NAMALWA (cell line): ENCODE measurements at regions not wholly inside any gene's neighbourhood (a gene's known extent, or its start where the extent isn't known, plus 50 kb on each side); places are given as distances from the start of the nearest gene placed in this dataset.
"Not testable (repeated sequence)": the region's sequence is repeated elsewhere in the genome, so short reads cannot be mapped to it uniquely, and the experiment has no call there.

Experiments used
- DNase-seq: peaks from one replicate; pipeline ENCODE4 v3.0.0-alpha.2; 2015; ENCODE audit warnings: low spot score

DNA sequence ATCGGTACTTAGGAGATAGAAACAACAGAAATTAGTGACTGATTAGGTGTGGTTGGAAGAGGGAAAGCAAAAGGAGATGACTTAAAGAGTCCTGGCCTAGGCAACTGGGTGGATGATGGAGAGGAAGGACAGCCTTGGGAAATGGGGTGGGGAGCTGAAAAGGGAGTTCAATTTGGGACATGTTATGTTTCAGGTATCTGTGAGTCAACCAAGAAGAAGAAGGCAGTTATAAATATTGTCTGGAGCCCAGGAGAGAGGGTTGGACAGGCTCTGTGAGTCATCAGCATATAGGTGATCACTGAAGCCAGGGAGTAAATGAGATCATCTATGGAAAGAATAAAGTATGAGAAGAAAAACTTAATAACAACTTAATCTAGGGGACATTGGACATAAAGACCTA is 357.7 kb downstream of the NPR3 start:
- no peak for DNase-seq

DNA sequence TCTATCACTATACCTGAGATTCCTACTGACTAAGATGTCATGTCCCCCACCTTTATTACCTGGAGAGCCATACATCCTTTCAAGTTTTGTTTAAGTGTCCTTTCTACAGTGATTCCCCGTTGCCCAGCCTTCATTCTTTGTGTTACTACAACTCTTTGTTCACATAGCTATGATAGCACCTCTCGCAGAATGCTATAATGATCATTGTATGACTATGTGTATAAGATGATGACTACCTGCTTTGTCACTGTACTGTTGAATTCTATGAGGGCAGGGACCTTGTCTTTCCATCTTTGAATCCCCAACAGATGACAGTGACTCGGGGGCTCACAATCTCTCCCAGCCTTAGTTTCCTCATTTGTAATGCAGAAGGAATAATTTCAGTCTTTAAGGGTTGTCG is 361.2 kb downstream of the NPR3 start:
- DNase-seq: no peak

DNA sequence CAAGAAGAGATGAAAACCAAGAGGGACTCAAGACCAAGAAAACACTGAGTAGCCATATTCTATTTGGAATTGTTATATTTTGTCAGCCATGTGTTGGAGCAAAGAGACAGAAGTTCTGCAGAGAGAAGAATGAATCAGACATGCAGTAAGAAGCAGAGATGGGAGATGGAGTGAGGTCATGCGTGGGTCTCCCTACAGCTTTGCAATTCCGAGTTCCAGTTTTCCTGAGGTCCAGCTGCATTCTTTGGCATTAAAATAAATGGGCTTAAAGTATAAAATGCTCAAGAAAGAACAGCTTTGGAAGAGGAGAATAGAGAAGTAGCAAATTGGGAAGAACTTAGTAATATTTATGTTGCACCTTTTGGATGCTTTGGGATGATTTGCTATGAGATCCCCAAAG is 361.6 kb downstream of the NPR3 start:
- DNase-seq: no peak

DNA sequence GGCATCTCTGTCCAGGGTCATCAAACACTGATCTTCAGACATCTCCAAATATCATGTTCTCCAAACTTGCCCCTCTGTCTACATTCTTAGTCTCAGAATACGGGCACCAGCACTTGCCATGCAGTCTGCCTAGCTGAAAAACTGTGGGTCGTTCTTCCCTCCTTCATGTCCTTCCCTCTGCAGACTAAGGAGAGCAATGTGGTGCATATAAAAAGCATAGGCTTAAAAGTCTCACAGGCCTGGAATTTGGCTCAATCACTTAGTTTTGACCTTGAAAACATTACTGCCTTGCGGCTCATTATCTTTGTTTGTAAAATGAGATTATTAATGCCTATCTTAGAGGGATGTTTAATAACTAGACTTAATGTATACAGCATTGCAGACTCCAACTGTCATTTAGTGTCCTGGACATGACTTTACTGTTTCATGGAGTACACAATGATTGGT is 362.8 kb downstream of the NPR3 start:
- DNase-seq: no peak

DNA sequence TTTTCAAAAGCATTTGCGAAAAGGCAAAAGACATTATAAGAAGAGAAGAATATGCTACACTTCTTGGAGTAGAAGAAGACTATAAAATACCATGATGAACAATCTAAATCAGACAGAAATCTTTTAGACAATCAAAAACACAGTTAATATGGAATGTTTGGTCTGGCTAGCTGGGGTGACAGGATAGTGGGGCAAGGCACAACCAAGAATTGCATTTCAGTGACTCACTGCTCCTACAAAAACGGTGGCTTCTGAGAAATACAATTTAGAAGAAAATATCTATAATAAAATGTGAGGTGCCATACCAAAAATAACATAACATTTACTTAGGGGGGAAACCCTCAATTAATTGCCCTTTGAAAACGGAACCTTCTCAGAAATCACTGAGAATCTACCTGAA is 363.4 kb downstream of the NPR3 start:
- DNase-seq: no peak

DNA sequence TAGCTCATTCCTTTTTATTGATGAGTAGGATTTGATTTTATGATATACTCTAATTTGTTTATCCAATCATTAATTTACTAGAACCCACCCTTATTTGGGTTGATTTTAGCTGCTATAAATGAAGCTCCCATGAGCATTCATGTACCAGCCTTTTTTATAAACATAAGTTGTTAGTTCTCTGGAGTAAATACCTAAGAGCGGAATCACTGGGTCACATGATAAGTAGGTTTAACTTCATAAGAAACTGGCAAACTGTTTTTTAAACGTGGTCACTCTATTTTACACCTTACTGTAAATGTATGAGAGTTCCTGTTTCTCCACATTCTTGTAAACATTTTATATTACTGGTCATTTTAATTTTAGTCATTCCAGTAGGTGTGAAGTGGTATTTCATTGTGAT is 364.6 kb downstream of the NPR3 start:
- no peak for DNase-seq

DNA sequence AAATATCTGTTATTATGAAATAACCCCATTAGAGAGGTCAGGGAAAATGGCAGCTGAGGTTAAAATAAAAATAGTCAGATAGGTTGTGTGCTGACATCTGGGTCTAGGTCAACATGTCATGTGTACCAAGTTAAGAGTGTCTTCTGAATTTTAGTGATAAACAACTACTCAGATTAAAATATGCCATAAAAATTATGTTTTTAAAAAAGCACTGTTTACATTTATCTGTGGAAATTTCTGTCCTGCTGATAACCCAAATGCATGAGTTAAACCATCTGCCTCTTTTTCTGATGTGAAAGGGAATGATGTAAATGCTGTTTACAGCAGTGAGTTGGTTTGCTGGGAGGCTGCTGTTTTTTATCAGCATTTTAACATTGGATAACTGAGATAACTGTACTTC is 361.2 kb upstream of the TARS1 start:
- DNase-seq: no peak

DNA sequence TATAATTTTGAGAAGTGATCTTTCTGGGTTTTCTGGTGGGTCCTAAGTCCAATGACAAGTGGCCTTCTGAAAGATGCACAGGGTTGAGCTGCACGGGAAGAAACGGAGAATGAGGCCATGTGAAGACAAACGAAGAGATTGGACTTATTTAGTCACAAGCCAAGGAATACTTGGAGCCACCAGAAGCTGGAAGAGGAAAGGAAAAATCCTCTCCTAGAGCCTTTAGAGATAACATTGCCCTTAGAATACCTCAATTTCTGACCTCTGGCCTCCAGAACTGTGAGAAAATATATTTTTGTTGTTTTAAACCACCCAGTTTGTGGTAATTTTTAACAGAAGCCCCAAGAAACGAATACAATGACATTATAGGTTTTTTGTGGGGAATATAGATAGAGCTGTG is 360.5 kb upstream of the TARS1 start:
- DNase-seq: no peak

DNA sequence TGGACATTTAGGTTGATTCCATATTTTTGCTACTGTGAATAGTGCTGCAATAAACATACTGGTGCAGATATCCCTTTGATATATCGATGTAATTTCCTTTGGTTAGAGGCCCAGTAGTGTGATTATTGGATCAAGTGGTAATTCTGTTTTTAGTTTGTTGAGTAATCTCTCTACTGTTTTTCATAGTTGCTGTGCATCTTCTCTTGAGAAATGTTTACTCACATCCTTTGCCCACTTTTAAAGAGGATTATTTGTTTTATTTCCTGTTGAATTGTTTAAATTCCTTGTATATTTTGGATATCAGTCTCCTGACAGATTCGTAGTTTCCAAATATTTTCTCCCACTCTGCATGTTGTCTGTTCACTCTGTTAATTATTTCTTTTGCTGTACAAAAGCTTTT is 352.6 kb upstream of the TARS1 start:
- DNase-seq: no peak

DNA sequence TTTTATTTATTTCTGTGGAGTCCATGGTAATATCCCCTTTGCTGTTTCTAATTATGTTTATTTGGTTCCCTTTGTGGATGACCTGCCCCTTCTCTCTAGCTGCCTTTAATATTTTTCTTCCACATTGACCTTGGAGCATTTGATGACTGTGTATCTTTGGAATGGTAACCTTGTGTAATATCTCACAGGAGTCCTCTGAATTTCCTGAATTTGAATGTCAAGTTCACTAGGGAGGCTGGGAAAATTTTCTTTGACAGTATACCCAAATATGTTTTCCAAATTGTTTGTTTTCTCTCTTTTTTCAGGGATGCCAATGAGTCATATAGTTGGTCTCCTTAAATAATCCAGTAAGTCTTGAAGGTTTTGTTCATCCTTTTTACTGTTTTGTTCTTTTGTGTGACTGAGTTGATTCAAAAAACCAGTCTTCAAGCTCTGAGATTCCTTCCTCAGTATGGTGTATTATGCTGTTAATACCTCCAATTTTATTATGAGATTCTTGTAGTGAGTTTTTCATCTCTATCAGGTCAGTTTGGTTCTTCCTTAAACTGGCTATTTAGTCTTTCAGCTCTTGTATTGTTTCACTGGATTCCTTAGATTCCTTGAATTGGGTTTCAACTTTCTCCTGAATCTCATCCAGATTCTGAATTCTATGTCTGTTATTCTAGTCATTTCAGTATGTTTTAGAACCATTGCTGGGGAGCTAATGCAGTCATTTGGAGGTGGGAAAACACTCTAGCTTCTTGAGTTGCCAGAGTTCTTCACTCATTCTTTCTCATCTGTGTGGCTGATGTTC is 349.0 kb upstream of the TARS1 start:
- no peak for DNase-seq

DNA sequence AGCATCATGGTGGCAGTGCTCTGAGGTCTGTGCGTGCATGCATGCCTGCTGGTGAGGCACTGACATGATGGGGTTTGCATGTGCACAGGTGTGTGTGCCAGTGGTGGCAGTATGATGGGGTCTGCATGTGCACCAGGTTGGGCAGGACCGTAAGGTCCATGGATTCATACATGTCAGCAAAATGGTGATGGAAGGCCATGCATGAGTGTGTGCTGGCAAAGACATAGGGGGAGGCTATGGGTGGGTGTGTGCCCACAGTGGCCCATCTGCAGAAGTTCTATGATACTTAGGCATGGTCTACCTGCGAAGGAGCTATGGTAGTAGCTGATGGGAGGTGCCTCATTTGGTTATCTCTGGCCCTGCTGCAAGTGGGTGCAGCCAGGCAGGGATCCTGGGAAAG is 348.0 kb upstream of the TARS1 start:
- DNase-seq: no peak

DNA sequence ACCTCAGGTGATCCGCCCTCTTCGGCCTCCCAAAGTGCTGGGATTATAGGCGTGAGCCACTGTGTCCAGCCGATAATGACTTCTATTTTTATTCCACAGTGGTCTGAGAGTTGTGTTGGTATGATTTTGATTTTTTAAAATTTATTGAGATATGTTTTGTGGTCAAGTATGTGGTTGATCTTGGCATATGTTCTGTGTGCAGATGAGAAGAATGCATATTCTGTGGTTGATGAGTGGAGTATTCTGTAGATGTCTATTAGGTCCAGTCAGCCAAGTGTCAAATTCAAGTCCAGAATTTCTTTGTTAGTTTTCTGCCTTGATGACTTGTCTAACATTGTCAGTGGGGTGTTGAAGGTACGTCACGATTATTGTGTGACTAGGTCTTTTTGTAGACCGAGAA is 338.2 kb upstream of the TARS1 start:
- no peak for DNase-seq

DNA sequence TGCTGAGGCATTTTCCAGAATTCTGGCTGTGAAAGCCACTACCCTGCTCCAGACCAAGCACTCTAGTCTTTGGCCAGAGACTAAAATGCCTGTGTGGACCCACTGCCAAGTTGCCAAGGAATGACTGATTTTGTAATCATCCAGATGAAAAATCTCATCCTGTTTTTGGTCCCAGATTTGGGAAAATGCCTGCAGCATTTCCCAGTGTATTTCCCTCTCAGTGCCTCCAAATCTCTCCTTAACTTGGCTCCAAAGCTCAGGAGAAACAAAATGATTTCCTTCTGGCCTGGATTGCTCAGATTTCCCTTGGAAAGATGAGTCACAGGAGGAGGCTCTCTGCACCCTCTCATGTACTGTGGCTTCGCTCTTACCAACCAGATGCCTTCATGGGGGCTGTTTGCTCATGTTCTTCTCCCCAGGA is 335.2 kb upstream of the TARS1 start:
- DNase-seq: no peak

DNA sequence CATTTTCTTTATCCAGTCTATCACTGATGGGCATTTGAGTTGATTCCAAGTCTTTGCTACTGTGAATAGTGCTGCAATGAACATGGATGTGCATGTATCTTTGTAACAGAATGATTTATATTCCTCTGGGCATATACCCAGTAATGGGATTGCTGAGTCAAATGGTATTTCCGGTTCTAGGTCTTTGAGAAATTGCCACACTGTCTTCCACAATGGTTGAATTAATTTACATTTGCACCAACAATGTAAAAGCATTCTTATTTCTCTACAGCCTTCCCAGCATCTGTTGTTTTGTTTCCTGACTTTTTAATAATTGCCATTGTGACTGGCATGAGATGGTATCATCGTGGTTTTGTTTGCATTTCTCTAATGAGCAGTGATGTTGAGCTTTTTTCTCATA is 330.3 kb upstream of the TARS1 start:
- not testable (repeated sequence) for DNase-seq

DNA sequence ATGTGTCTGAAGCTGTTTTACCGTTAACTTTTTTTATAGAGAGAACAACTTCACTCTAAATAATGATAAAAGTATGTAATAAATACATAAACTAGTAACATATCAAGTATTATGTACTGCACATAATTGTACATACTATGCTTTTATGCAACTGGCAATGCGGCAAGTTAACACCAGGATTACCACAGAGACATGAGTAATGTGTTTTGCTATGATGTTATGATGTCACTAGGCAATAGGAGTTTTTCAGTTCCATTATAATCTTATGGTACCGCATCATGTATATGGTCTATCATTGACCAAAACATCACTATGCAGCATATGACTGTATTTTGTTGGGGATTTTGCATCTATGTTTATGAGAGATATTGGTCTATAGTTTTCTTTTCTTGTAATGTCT is 326.4 kb upstream of the TARS1 start:
- DNase-seq: no peak

DNA sequence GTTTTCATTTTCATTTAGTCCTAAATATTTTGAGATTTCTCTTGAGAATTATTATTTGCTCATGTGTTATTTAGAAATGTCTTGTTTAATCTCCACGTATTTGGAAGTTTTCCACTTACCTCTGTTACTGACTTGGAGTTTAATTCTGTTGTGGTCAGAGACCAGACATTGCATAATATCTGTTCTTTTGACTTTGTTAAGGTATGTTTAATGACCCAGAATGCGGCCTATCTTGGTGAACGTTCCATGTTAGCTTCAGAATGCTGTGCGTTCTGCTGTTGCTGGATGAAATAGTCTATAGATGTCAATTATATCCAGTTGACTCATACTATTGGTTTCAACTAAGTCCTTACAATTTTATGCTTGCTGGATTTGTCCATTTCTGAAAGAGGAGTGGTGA is 325.3 kb upstream of the TARS1 start:
- no peak for DNase-seq

DNA sequence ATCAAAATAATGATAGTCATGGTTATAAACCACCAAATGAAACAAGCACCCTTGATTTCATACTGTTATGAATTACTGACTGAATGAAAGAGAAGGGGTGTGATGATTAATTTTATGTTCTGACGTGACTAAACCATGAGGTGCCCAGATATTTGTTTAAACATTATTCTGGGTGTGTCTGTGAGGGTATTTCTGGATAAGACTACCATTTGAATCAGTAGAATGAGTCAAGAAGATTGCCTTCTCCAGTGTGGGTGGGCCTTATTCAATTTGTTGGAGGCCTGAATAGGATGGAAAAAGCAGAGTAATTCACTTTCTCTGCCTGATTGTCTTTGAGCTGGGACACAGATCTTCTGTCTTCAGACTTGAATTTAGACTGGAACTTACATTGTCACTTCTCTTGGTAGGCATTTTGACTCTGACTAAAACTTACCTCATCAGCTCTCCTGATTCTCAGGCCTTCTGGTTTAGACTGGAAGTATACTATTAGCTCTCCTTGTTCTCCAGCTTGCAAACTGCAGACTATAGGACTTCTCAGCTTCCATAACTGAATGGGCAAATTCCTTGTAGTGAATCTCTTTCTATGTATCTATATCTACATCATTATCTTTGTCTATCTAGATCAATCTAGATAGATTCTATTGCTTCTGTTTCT is 321.9 kb upstream of the TARS1 start:
- no peak for DNase-seq

DNA sequence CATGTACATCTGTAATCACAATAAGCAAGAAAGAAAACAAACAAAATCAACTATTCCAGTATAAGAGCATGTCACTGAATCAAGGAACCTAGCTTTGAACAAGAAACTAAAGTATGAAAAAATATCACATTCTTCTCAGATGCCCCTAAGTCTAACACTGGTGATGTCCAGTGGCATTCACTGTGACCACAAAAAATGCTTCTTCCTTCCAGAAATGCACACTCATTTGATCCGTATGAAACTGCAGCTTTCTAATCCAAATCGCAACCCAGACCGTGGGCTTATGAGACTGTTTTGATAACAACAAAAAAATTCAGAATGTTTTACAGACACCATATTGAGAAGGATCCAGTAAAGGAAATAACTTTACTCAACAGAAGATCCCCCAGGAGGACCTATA is 320.1 kb upstream of the TARS1 start:
- no peak for DNase-seq

DNA sequence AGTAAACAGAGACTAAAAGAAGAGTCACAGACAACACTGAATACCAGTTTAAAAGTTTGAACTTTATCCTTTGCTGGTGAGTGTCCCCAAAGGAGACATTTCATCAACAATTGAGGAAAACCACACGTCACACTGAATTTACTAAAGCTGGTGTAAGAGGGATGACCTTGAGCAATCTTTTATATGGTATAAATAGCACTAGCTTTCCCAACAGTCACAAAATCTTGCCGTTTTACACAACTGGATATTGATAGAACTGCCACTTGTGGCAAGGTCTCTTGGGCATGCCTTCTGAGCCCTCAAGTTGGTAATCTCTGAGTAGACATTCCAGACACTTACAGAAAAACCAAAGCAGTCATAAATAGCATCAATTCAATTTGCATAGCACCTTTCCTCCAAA is 311.5 kb upstream of the TARS1 start:
- no peak for DNase-seq

DNA sequence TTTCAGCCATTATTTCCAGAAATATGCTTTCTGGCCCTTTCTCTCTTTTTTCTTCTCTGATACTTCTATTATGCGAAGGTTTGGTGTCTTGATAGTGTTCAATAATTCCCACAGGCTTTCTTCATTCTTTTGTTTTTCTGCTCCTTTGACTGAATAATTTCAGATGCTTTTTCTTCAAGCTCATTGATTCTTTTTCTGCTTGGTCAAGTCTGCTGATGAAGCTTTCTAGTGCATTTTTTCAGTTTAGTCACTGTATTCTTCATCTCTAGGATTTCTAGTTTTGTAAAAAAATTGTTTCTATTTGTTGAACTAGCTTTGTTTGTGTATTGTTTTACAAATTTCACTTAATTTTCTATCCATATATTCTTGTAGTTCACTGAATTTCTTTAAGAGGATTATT is 304.0 kb upstream of the TARS1 start:
- DNase-seq: no peak

DNA sequence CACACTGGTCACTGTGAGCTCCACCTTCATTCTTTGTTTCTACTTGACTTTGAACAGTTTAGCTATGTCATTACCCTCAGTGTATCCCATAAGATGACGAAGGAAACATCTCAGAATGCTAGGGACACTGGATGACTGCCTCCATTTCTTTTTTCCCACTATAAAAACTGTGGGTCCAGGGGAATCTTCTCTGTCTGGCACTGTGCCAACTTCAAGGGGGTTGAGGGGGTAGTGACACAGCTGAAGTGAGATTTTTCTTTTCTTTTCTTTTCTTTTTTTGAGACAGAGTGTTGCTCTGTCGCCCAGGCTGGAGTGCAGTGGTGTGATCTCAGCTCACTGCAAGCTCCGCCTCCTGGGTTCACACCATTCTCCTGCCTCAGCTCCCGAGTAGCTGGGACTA is 302.6 kb upstream of the TARS1 start:
- DNase-seq: not testable (repeated sequence)

DNA sequence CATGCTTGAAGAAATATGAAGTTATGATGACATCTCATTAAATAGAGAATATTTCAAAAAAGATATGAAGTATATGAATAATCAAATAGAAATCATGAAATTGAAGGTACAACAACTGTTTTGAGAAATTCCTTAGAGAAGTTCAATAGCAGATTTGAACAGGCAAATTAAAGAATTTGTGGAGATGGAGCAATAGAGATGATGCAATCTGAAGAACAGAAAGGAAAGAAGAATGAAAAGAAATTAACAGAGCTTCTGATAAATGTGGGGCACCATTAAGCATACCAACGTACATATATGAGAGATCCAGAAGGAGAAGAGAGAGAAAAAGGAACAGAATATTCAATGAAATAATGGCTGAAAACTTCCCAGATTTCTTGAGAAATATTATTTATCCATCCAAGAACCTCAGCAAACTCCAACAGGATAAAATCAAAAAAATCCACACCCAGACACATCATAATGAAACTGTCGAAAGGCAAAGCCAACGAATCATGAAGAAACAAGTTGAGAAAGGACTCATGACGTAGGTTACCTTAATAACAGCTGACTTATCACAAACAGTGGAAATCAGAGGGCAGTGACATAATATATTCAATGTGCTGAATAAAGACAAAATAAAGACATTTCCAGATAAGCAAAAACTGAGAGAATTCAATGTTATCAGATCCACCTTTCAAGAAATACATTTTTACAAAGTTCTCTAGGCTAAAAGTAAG is 297.2 kb upstream of the TARS1 start:
- DNase-seq: no peak

DNA sequence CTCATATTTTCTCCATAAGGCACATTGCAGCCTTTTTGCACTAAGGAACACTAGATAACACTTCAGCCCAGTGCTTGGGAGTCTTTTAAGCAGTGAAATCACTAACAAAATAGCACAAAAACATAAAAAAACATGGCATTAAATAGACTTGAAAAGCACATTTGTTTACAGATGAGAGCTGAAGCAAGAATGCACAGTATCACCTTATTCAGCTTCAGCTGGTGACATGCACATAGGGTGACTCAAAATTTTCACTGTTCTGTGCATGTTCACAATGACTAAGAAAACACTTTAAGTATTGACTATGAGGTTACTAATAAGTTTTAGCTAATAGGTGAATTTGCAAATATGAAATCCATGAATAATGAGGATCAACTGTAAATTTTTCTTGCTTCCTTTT is 293.9 kb upstream of the TARS1 start:
- no peak for DNase-seq
